B cell (primary cell): ENCODE measurements at regions not wholly inside any gene's neighbourhood (a gene's known extent, or its start where the extent isn't known, plus 50 kb on each side); places are given as distances from the start of the nearest gene placed in this dataset.

Experiments used
- ATAC-seq: fragments of 200-7000 bp; cut with Tn5 transposase; one replicate; pipeline ENCODE4 v1.10.0; 2021; ENCODE audit warnings: low read depth, mild to moderate bottlenecking, moderate number of reproducible peaks, moderate library complexity
- CTCF ChIA-PET: fragments of 350-600 bp; sonication (Branson Sonifier 250); formaldehyde crosslinking; loops from one replicate; lab custom pipeline; 2021; ENCODE audit warnings: antibody characterized with exemption, inconsistent platforms; lab: Charles Lee
- POLR2A ChIA-PET: fragments of 350-600 bp; sonication (Branson Sonifier 250); formaldehyde crosslinking; loops from one replicate; lab custom pipeline; 2021; ENCODE audit warnings: antibody characterized with exemption; lab: Charles Lee
- DNase-seq: peaks from one replicate; pipeline ENCODE4 v3.0.0; 2013
- H2AFZ ChIP-seq: 2 replicates; pipeline ENCODE4 v1.6.1; 2012; ENCODE audit warnings: mild to moderate bottlenecking, low read depth, low read length; ENCODE audit not compliant: insufficient read depth, poor library complexity, severe bottlenecking
- H3K27ac ChIP-seq, 2 donors: 1 replicate in 1 of 2; 2 replicates in 1 of 2; pipeline ENCODE4 v1.5.1; 2012 to 2013; ENCODE audit warnings: low read length in 2 of 2, mild to moderate bottlenecking in 2 of 2, moderate library complexity in 1 of 2
- H3K27me3 ChIP-seq, 4 experiments: fragments of 200-600 bp in 1 of 4; sonication (generic) in 1 of 4; replicated peaks in 1 of 4; 1 replicate in 2 of 4; 2 replicates in 2 of 4; pipeline versions ENCODE4 v1.6.1 to v1.7.0; 2013 to 2016; ENCODE audit warnings: low read length in 3 of 4, mild to moderate bottlenecking in 2 of 4, mixed read lengths in 1 of 4, moderate library complexity in 1 of 4; ENCODE audit not compliant: insufficient read depth in 4 of 4, control insufficient read depth in 3 of 4; ENCODE audit errors: control extremely low read depth in 1 of 4
- H3K36me3 ChIP-seq, 2 experiments: replicated peaks in 1 of 2; 1 replicate in 1 of 2; 2 replicates in 1 of 2; pipeline versions ENCODE4 v1.6.1 to v1.7.1; 2013; ENCODE audit warnings: low read length in 1 of 2; ENCODE audit not compliant: insufficient read depth in 2 of 2, control insufficient read depth in 1 of 2; ENCODE audit errors: control extremely low read depth in 1 of 2, extremely low read depth in 1 of 2
- H3K4me1 ChIP-seq, 2 donors: fragments of 200-600 bp in 1 of 2; sonication (generic) in 1 of 2; 1 replicate in 1 of 2; 2 replicates in 1 of 2; pipeline versions ENCODE4 v1.5.1 to v1.6.1; 2013 to 2017; ENCODE audit warnings: low read length in 2 of 2; ENCODE audit not compliant: control insufficient read depth in 2 of 2, insufficient read depth in 2 of 2
- H3K4me2 ChIP-seq: replicated peaks from 2 replicates; pipeline ENCODE3; 2012; ENCODE audit warnings: mild to moderate bottlenecking, low read depth, low read length; ENCODE audit not compliant: poor library complexity, severe bottlenecking
- H3K4me3 ChIP-seq, 5 experiments: fragments of 200-600 bp in 1 of 5; sonication (generic) in 1 of 5; 1 replicate in 3 of 5; 2 replicates in 2 of 5; pipeline versions ENCODE4 v1.5.1 to v1.7.0; 2011 to 2016; ENCODE audit warnings: low read length in 4 of 5, mild to moderate bottlenecking in 4 of 5, low read depth in 2 of 5, control low read depth in 1 of 5, moderate library complexity in 1 of 5; ENCODE audit not compliant: insufficient read depth in 1 of 5; ENCODE audit errors: control extremely low read depth in 1 of 5, extremely low read depth in 1 of 5
- H3K79me2 ChIP-seq: fragments of 200-600 bp; sonication (generic); one replicate; pipeline ENCODE4 v1.6.0; 2016; ENCODE audit warnings: low read length; ENCODE audit not compliant: control insufficient read depth, insufficient read depth
- H3K9ac ChIP-seq: fragments of 200-600 bp; sonication (generic); 2 replicates; pipeline ENCODE4 v1.6.1; 2017; ENCODE audit warnings: mild to moderate bottlenecking, low read length, moderate library complexity
- H3K9me3 ChIP-seq, 3 donors: one replicate each; pipeline versions ENCODE4 v1.6.1 to v1.7.1; 2013; ENCODE audit warnings: low read length in 2 of 3; ENCODE audit not compliant: control insufficient read depth in 2 of 3, insufficient read depth in 1 of 3; ENCODE audit errors: control extremely low read depth in 1 of 3
- H4K20me1 ChIP-seq: 2 replicates; pipeline ENCODE4 v1.6.0; 2012; ENCODE audit warnings: mild to moderate bottlenecking, low read length; ENCODE audit not compliant: insufficient read depth, control insufficient read depth, poor library complexity, severe bottlenecking
- H3K27ac Mint-ChIP-seq: one replicate; pipeline ENCODE4 v1.8.0; 2021; ENCODE audit warnings: mixed read lengths
- H3K27me3 Mint-ChIP-seq: one replicate; pipeline ENCODE4 v1.8.0; 2021; ENCODE audit warnings: mixed read lengths
- H3K4me1 Mint-ChIP-seq: one replicate; pipeline ENCODE4 v1.8.0; 2021; ENCODE audit warnings: mixed read lengths
- H3K4me3 Mint-ChIP-seq: one replicate; pipeline ENCODE4 v1.8.0; 2021; ENCODE audit warnings: mixed read lengths
- H3K9me3 Mint-ChIP-seq: one replicate; pipeline ENCODE4 v1.8.0; 2022; ENCODE audit warnings: mixed read lengths; ENCODE audit not compliant: insufficient read depth
- CTCF ChIP-seq: fragments of 200-600 bp; IDR thresholded peaks from one replicate; pipeline ENCODE4 v1.8.0; 2022; ENCODE audit warnings: antibody characterized with exemption, mild to moderate bottlenecking
- EZH2 ChIP-seq: IDR thresholded peaks from 2 replicates; pipeline ENCODE4 v1.6.1; 2012; ENCODE audit warnings: borderline replicate concordance, low read depth, mild to moderate bottlenecking, moderate library complexity, low read length; ENCODE audit not compliant: insufficient read depth, poor library complexity, severe bottlenecking
- WGBS: methylation state at CpG from one replicate; pipeline ENCODE4 v1.1.5; 2013; ENCODE audit warnings: missing lambda C conversion rate; ENCODE audit not compliant: insufficient coverage; 5-methylcytosine and 5-hydroxymethylcytosine counted together
- intact Hi-C: fragments of 100-400 bp; cut with micrococcal nuclease; formaldehyde crosslinking; loops from one replicate; pipeline ENCODE4 v1.10.0; 2022

- POLR2A ChIA-PET, result no interaction called here
- H3K9me3 ChIP-seq, result no peaks in the 10 kb centered on the region
- H3K4me1 ChIP-seq, result peaks cover 4 to 11% of the 10 kb centered on the region in 2 donors
- no peaks in the 10 kb centered on the region for H4K20me1 ChIP-seq
- H3K79me2 ChIP-seq, result no peaks in the 10 kb centered on the region
- no peak overlapping the region for H3K9ac ChIP-seq
- CTCF ChIA-PET, result no interaction called here
- intact Hi-C loops, result no loop called here
- no peak overlapping the region for H2AFZ ChIP-seq
- WGBS, result 100% methylated on average over 1 of the region's 5 CpGs
- H3K9me3 Mint-ChIP-seq, result no peaks in the 10 kb centered on the region
- ATAC-seq (no peak), DNase-seq (no peak)
- no peak overlapping the region for H3K27ac Mint-ChIP-seq
- TF ChIP-seq EZH2 (no peak), CTCF (no peak)
- no peak overlapping the region for H3K27ac ChIP-seq
- no peak overlapping the region for H3K4me3 Mint-ChIP-seq
- peaks cover 13% of the 10 kb centered on the region for H3K27me3 Mint-ChIP-seq
- H3K4me3 ChIP-seq, result no peak overlapping the region
- H3K4me2 ChIP-seq, result no peak overlapping the region
- no peaks in the 10 kb centered on the region for H3K27me3 ChIP-seq
- no peaks in the 10 kb centered on the region for H3K36me3 ChIP-seq
- H3K4me1 Mint-ChIP-seq, result peaks cover 7% of the 10 kb centered on the region
Measured at GRCh38 chr1:228901936-228902681, 166.8 kb downstream of the RHOU start.

- Mint-ChIP-seq H3K27ac (no peak overlapping the region), H3K4me1 (peaks cover 4% of the 10 kb centered on the region), H3K4me3 (no peak overlapping the region), H3K9me3 (no peaks in the 10 kb centered on the region), H3K27me3 (peaks cover 13% of the 10 kb centered on the region)
- H3K79me2 ChIP-seq, result no peaks in the 10 kb centered on the region
- POLR2A ChIA-PET, result no interaction called here
- intact Hi-C loops, result no loop called here
- ATAC-seq (no peak), DNase-seq (no peak)
- H2AFZ ChIP-seq, result no peak overlapping the region
- no peak overlapping the region for H3K9ac ChIP-seq
- WGBS, result 93% methylated on average over 7 of the region's 13 CpGs
- H3K4me1 ChIP-seq, result peaks cover 4 to 11% of the 10 kb centered on the region in 2 donors
- H3K27me3 ChIP-seq, result no peaks in the 10 kb centered on the region
- CTCF ChIA-PET, result no interaction called here
- TF ChIP-seq CTCF (no peak), EZH2 (no peak)
- H3K36me3 ChIP-seq, result no peaks in the 10 kb centered on the region
- H3K4me3 ChIP-seq, result no peak overlapping the region
- no peak overlapping the region for H3K27ac ChIP-seq
- no peaks in the 10 kb centered on the region for H3K9me3 ChIP-seq
- no peaks in the 10 kb centered on the region for H4K20me1 ChIP-seq
- no peak overlapping the region for H3K4me2 ChIP-seq
Measured at GRCh38 chr1:228902781-228903433, 167.6 kb downstream of the RHOU start.
